GM21717 (cell line): ENCODE measurements at regions not wholly inside any gene's neighbourhood (a gene's known extent, or its start where the extent isn't known, plus 50 kb on each side); places are given as distances from the start of the nearest gene placed in this dataset.
"Not testable (repeated sequence)": the region's sequence is repeated elsewhere in the genome, so short reads cannot be mapped to it uniquely, and the experiment has no call there.

Experiments
- ATAC-seq: cut with Tn5 transposase; IDR thresholded peaks from one replicate; pipeline ENCODE4 v1.9.1; 2021; ENCODE audit warnings: mild to moderate bottlenecking, moderate library complexity; ENCODE audit not compliant: unreplicated experiment

GRCh38 chr5:126096442-126097006 lies 326.7 kb upstream of the GRAMD2B start:
- ATAC-seq: no peak

GRCh38 chr5:126097876-126098275 lies 325.3 kb upstream of the GRAMD2B start:
- no peak for ATAC-seq

DNA sequence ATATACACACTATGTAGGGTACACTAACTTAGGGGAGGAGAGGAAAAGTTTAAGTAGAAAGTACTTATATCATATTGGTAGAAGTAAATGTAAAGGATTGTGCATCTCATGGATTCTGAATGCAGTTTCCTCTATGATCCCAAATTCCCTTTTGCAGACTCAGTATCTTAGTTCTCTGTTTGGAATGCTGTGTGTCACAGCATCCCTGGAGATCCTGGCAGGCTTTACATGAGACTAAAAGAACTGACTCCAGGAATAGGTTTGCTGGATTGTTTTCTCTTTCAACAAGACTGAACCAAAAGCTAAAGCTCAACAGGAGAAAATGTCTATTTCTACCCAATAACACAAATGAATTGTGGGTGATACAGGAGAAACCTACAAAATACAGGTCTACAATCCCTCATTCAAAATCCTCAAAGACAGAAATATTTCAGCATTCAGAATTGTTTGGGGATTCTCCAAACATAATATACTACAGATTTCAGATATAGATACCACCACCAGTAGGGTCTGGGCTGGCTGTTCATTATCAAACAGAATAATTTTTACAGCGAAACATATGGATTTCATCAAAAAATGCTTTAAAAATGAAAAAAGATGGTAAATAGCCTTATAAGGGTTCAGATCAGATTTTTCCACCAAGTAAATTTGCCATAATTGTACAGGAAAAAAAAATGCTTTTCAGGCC lies 324.7 kb upstream of the GRAMD2B start:
- ATAC-seq: no peak

- no peak for ATAC-seq
Observed at GRCh38 chr5:126099077-126099476, 324.1 kb upstream of the GRAMD2B start.

GRCh38 chr5:126100767-126101166 lies 322.4 kb upstream of the GRAMD2B start:
- no peak for ATAC-seq

DNA sequence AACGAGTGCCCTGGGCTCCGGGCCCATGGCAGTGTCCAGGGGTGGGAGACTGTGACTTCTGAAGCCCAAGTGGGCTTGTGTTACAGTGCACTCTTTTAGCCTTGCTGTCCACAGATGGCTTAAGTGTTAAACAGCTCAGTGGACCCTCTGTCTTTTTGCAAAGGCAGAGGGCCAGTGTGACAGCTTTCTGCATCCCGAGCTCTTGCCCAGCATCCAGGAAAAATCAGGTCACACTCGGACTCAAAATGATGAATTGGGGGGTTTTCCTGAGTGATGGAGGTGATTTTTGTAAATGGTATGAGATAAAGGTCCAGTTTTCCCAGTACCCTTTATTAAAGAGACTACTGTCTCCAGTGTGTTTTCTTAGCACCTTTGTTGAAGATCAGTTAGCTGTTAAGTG lies 321.3 kb upstream of the GRAMD2B start:
- ATAC-seq: no peak

DNA sequence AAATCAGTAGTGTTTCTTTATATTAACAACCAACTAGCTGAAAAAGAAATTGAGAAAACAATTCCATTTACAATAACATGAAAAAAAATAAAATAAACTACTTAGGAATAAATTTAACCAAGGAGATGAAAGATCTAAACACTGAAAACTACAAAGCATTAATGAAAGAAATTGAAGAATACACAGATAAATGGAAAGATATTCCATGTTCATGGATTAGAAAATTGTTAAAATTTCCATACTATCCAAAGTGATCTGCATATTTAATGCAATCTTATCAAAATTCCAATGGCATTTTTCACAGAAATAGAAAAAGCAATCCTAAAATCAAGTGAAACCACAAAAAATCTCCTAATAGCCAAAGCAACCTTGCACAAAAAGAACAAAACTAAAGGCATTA lies 320.2 kb upstream of the GRAMD2B start:
- ATAC-seq: no peak

GRCh38 chr5:126103868-126104267 lies 319.3 kb upstream of the GRAMD2B start:
- no peak for ATAC-seq

DNA sequence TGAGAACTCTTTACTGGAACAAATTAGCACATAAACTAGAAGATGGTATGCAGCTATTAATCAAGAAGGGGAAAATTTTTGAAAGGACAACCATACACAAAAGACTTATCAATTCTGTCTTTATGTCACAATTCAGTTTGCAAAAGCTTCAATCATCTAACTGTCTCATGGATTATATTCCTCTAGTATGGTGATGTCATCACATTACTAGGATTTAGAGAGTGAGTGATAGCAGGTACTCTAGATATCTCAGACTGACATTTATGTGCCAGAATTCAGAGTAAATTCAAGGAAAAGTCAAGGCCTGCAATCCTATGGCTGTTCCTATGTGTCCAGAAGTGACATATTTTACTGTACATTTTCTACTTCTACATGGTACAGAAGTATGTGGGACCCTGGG lies 318.9 kb upstream of the GRAMD2B start:
- no peak for ATAC-seq

- ATAC-seq: no peak
Observed at GRCh38 chr5:126104951-126105350, 318.3 kb upstream of the GRAMD2B start.

- no peak for ATAC-seq
Observed at GRCh38 chr5:126106029-126106428, 317.2 kb upstream of the GRAMD2B start.

- ATAC-seq: no peak
Observed at GRCh38 chr5:126107381-126107780, 315.8 kb upstream of the GRAMD2B start.

DNA sequence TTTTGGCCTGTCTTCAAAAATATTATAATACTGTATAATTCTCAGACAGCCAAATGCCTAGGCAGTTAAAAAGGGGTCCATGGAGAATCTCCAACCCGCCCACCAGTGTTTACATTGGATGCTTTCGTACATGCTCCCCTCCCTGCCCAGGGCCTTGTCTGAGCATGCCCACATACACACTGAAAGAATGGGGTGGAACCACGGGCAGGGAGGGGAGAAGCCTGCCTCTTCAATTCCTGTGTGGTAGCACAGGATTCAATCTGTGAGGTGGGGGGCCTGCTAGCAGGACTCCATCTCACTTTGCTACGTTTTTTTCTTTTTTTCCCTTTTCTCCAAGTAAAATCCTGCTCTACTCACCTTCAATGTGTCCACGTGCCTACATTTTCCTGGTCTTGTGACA lies 314.7 kb upstream of the GRAMD2B start:
- no peak for ATAC-seq

DNA sequence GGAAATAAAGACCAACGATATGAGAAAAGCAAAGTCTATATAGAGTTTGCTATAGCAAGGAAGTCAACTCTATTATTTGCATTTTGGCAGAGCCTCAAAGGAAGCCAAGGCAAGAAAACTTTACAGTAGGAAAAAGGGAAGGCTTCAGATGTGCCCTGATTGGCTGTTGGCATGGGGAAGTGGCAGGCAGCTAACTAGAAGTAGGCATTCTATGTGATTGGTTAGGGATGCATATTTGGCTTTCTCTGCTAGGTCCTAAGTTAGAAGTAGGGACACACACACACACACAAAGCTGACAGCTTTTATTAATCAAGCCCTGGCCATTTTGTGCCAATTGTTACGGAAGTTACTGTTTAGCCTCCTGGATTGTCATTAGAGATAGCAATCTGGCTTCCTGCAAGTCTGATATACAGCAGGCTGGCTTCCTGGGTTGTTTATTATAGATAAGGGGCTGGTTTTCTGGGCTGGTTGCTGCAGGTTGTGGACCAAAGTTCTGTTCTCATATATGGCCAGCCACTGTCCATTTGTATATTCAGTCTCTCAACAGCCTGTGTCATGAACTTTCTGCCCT lies 308.1 kb upstream of the GRAMD2B start:
- ATAC-seq: no peak

DNA sequence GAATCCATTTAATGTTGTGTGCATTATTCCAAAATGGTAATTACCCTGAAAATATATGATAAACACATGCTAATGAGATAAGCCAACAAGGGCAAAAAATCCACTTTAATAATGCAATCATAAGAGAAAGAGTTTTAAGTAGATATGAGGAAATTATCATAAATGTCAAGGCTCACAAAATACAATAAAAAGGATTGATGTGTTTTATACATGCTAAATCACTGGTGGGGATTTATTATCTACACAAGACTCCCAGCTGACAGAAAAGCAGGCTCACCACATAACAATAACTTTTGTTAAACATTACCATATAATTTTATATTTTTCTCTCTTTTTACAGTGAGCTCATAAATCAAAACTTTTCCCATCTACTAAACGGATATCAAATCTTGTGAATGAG lies 306.2 kb upstream of the GRAMD2B start:
- no peak for ATAC-seq

GRCh38 chr5:126119887-126120442 lies 303.2 kb upstream of the GRAMD2B start:
- ATAC-seq: no peak

DNA sequence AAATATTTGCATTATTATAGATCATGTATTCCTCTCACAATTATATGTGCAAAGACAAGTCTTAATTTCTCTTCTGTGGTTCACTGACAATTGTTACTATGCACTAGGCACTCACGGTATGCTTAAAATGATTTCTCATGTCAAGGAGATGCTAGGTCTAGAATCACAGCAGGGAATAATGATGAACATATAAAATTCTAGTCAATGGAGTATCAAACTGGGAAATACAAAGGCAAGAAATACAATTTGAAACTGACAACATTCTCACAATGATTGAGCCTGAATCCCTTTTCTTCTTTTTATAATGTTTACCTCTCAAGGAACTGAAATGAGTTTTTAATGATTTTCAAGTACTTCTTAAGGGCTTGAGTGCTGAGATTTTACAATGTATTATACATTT lies 302.3 kb upstream of the GRAMD2B start:
- ATAC-seq: no peak

GRCh38 chr5:126122942-126123341 lies 300.3 kb upstream of the GRAMD2B start:
- no peak for ATAC-seq

- no peak for ATAC-seq
Observed at GRCh38 chr5:126124706-126125345, 298.4 kb upstream of the GRAMD2B start.

DNA sequence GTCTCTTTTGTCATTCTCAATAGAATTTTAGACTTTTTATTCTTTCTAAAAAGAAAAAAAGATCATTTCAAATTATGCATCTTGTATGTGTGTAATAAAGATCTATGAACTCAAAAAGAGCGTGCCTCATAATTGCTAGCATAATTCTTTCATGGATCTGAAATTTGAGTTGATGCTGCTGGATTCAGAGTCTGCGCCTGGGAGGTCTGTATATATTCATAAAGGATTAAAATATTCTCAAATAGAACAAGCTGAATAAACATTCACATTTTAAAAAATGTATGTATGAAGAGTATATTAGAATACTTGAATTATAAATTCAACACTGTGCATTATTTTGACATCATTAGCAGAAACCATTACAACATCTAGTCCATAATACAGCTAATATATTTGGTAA lies 297.8 kb upstream of the GRAMD2B start:
- no peak for ATAC-seq

- ATAC-seq: no peak
Observed at GRCh38 chr5:126126574-126126973, 296.6 kb upstream of the GRAMD2B start.

DNA sequence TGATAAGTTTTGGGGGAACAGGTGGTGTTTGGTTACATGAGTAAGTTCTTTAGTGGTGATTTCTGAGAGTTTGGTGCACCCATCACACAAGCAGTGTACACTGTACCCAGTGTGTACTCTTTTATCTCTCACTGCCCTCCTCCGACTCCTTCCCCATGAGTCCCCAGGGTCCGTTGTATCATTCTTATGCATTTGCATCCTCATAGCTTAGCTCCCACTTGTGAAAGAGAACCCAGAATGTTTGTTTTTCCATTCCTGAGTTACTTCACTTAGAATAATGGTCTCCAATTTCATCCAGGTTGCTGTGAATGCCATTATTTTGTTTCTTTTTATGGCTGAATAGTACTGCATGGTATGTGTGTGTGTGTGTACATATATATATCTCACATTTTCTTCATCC lies 295.8 kb upstream of the GRAMD2B start:
- ATAC-seq: not testable (repeated sequence)
